ENCODE measurements at regions not wholly inside any gene's neighbourhood (a gene's known extent, or its start where the extent isn't known, plus 50 kb on each side); places are given as distances from the start of the nearest gene placed in this dataset.

GRCh38 chr6:77354581-77354980 is 108.7 kb downstream of the HTR1B start:
- TF ChIP-seq CTCF (IDR thresholded peaks at IDR 0.05; ENCODE audit: low read depth, low read length, missing input control), result no peak
- no peak for TF ChIP-seq ZBTB33 (IDR thresholded peaks at IDR 0.05)

Data from liver (tissue), 2 donors.